ENCODE measurements at regions not wholly inside any gene's neighbourhood (a gene's known extent, or its start where the extent isn't known, plus 50 kb on each side); places are given as distances from the start of the nearest gene placed in this dataset.

DNA sequence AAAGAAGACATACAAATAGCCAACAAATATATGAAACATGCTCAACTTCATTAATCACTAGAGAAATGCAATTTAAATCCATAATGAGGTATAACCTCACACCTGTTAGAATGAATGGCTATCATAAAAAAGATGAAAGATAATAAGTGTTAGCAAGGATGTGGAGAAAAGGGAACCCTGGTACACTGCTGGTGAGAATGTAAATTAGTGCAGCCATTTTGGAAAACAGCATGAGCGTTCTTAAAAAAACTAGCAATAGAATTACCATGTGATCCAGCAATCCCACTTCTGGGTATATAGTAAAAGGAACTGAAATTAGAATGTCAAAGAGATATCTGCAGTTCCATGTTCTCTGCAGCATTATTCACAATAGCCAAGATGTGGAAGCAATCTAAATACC is 64.2 kb upstream of the CEP78 start:
- TF ChIP-seq, protein P1, sequence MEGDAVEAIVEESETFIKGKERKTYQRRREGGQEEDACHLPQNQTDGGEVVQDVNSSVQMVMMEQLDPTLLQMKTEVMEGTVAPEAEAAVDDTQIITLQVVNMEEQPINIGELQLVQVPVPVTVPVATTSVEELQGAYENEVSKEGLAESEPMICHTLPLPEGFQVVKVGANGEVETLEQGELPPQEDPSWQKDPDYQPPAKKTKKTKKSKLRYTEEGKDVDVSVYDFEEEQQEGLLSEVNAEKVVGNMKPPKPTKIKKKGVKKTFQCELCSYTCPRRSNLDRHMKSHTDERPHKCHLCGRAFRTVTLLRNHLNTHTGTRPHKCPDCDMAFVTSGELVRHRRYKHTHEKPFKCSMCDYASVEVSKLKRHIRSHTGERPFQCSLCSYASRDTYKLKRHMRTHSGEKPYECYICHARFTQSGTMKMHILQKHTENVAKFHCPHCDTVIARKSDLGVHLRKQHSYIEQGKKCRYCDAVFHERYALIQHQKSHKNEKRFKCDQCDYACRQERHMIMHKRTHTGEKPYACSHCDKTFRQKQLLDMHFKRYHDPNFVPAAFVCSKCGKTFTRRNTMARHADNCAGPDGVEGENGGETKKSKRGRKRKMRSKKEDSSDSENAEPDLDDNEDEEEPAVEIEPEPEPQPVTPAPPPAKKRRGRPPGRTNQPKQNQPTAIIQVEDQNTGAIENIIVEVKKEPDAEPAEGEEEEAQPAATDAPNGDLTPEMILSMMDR (IDR thresholded peaks at IDR 0.05) = no peak
- no peak for TF ChIP-seq POLR2A (IDR thresholded peaks at IDR 0.05)

Measured in adrenal gland (tissue), 5 donors.